ENCODE measurements at regions not wholly inside any gene's neighbourhood (a gene's known extent, or its start where the extent isn't known, plus 50 kb on each side); places are given as distances from the start of the nearest gene placed in this dataset.

DNA sequence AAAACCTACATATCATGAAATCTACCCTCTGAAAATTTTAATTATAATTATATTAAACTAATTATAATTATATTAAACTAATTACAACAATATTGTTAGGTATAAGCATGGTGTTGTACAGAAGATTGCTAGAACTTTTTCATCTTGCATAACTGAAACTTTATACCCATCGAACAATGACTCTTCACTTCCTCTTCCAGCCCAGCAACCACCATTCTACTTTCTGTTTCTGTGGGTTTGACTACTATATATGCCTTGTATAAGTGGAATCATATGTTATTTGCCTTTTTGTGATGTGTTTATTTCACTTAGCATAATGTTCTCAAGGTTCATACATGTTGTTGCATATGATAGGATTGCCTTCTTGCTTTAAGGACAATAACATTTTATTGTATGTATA lies 274.2 kb upstream of the CCNH start:
- DNase-seq (ENCODE audit: low read depth in 1 of 2, low spot score in 1 of 2) (no peak), FAIRE-seq (no peak), ATAC-seq (no peak)
- Histone ChIP-seq H3K4me1 (no peaks in the 10 kb centered on the region), H3K27ac (no peak overlapping the region), H3K4me2 (no peak overlapping the region), H3K9me3 (no peaks in the 10 kb centered on the region), H3K4me3 (no peak overlapping the region)
- ChIA-PET POLR2A (no interaction called here), CTCF (no interaction called here)
- TF ChIP-seq JUNB (IDR thresholded peaks at IDR 0.05) (no peak), ELK1 (IDR thresholded peaks at IDR 0.05; ENCODE audit: low read depth, low read length) (no peak), FOXS1 (CRISPR knock-in tag; IDR thresholded peaks at IDR 0.05) (no peak), CHD2 (IDR thresholded peaks at IDR 0.05; ENCODE audit: low read length, partially characterized antibody) (no peak), MAZ (IDR thresholded peaks at IDR 0.05; ENCODE audit: borderline replicate concordance, low read depth, low read length) (no peak), EHF (CRISPR knock-in tag; IDR thresholded peaks at IDR 0.05) (no peak), GATA3 (IDR thresholded peaks at IDR 0.05; ENCODE audit: borderline replicate concordance) (no peak), BHLHE40 (IDR thresholded peaks at IDR 0.05; ENCODE audit: low read depth, low read length) (no peak), NPAS2 (CRISPR knock-in tag; IDR thresholded peaks at IDR 0.05; ENCODE audit: borderline replicate concordance) (no peak), CEBPB (IDR thresholded peaks at IDR 0.05) (no peak)
- TF ChIP-seq, protein P1, sequence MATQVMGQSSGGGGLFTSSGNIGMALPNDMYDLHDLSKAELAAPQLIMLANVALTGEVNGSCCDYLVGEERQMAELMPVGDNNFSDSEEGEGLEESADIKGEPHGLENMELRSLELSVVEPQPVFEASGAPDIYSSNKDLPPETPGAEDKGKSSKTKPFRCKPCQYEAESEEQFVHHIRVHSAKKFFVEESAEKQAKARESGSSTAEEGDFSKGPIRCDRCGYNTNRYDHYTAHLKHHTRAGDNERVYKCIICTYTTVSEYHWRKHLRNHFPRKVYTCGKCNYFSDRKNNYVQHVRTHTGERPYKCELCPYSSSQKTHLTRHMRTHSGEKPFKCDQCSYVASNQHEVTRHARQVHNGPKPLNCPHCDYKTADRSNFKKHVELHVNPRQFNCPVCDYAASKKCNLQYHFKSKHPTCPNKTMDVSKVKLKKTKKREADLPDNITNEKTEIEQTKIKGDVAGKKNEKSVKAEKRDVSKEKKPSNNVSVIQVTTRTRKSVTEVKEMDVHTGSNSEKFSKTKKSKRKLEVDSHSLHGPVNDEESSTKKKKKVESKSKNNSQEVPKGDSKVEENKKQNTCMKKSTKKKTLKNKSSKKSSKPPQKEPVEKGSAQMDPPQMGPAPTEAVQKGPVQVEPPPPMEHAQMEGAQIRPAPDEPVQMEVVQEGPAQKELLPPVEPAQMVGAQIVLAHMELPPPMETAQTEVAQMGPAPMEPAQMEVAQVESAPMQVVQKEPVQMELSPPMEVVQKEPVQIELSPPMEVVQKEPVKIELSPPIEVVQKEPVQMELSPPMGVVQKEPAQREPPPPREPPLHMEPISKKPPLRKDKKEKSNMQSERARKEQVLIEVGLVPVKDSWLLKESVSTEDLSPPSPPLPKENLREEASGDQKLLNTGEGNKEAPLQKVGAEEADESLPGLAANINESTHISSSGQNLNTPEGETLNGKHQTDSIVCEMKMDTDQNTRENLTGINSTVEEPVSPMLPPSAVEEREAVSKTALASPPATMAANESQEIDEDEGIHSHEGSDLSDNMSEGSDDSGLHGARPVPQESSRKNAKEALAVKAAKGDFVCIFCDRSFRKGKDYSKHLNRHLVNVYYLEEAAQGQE (IDR thresholded peaks at IDR 0.05), result no peak
- 0% methylated on average over 1 of the region's 1 CpG for WGBS (ENCODE audit: missing lambda C conversion rate)

- TF ChIP-seq, protein P2, sequence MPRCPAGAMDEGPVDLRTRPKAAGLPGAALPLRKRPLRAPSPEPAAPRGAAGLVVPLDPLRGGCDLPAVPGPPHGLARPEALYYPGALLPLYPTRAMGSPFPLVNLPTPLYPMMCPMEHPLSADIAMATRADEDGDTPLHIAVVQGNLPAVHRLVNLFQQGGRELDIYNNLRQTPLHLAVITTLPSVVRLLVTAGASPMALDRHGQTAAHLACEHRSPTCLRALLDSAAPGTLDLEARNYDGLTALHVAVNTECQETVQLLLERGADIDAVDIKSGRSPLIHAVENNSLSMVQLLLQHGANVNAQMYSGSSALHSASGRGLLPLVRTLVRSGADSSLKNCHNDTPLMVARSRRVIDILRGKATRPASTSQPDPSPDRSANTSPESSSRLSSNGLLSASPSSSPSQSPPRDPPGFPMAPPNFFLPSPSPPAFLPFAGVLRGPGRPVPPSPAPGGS (IDR thresholded peaks at IDR 0.05), result no peak
- TF ChIP-seq POLR2AphosphoS2 (conservative IDR thresholded peaks at IDR 0.05; ENCODE audit: low read length), result no peak
- TF ChIP-seq NR3C1 (IDR thresholded peaks at IDR 0.05), result no peak
- no peak for TF ChIP-seq CBX8 (IDR thresholded peaks at IDR 0.05)
- no peak for TF ChIP-seq CEBPB (IDR thresholded peaks at IDR 0.05)
- TF ChIP-seq FOXS1 (CRISPR knock-in tag; IDR thresholded peaks at IDR 0.05), result no peak
- TF ChIP-seq JUNB (IDR thresholded peaks at IDR 0.05), result no peak
- no peak for TF ChIP-seq HOXA7 (CRISPR knock-in tag; IDR thresholded peaks at IDR 0.05)
- TF ChIP-seq SREBF2 (IDR thresholded peaks at IDR 0.05), result no peak
- POLR2A ChIA-PET, result no interaction called here
Observed at GRCh38 chr5:87686018-87686417, 273.3 kb upstream of the CCNH start.

DNA sequence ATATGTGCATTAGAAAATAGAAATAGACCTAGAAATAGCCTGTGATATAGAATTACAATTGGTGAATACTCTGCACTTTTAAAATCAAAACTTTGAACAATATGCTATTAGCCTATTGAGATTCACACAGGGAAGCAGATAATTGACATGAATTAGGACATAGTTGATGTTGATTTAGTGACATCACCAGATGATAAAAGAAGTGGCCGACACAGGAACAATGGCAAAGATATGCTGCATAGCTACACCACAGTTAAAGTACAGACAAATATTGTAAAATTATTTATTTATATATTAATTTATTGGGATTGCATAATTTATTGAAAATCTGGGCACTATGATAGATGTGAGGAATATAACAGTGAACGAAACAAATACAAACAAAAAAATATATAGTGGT lies 261.5 kb upstream of the CCNH start:
- FAIRE-seq (no peak), DNase-seq (ENCODE audit: low read depth in 1 of 2, low spot score in 1 of 2) (no peak), ATAC-seq (no peak)
- H3K4me1 ChIP-seq, result no peaks in the 10 kb centered on the region
- TF ChIP-seq HDAC2 (IDR thresholded peaks at IDR 0.05) (no peak), HOXA7 (CRISPR knock-in tag; IDR thresholded peaks at IDR 0.05) (no peak), MAZ (IDR thresholded peaks at IDR 0.05; ENCODE audit: borderline replicate concordance, low read depth, low read length) (no peak), HOXB5 (CRISPR knock-in tag; IDR thresholded peaks at IDR 0.05) (no peak), RCOR1 (IDR thresholded peaks at IDR 0.05; ENCODE audit: low read depth, low read length) (no peak), PBX3 (IDR thresholded peaks at IDR 0.05) (no peak), CEBPB (IDR thresholded peaks at IDR 0.05) (no peak), HES2 (IDR thresholded peaks at IDR 0.05) (no peak), E2F6 (IDR thresholded peaks at IDR 0.05; ENCODE audit: borderline replicate concordance, low read depth) (no peak), SREBF2 (IDR thresholded peaks at IDR 0.05) (no peak)
- TF ChIP-seq, protein P3, sequence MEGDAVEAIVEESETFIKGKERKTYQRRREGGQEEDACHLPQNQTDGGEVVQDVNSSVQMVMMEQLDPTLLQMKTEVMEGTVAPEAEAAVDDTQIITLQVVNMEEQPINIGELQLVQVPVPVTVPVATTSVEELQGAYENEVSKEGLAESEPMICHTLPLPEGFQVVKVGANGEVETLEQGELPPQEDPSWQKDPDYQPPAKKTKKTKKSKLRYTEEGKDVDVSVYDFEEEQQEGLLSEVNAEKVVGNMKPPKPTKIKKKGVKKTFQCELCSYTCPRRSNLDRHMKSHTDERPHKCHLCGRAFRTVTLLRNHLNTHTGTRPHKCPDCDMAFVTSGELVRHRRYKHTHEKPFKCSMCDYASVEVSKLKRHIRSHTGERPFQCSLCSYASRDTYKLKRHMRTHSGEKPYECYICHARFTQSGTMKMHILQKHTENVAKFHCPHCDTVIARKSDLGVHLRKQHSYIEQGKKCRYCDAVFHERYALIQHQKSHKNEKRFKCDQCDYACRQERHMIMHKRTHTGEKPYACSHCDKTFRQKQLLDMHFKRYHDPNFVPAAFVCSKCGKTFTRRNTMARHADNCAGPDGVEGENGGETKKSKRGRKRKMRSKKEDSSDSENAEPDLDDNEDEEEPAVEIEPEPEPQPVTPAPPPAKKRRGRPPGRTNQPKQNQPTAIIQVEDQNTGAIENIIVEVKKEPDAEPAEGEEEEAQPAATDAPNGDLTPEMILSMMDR (IDR thresholded peaks at IDR 0.05), result no peak
- no peak overlapping the region for H3K4me3 ChIP-seq
- WGBS (ENCODE audit: missing lambda C conversion rate), result 2% methylated on average over 2 of the region's 2 CpGs
- ChIA-PET POLR2A (no interaction called here), CTCF (no interaction called here)
- no peak overlapping the region for H3K27ac ChIP-seq
- H3K4me2 ChIP-seq, result no peak overlapping the region
- no peaks in the 10 kb centered on the region for H3K9me3 ChIP-seq

More at GRCh38 chr5:87686018-87686417, 273.3 kb upstream of the CCNH start:
- H3K27ac ChIP-seq, result no peak overlapping the region
- no peak for ATAC-seq
- FAIRE-seq, result no peak
- H3K4me1 ChIP-seq, result no peaks in the 10 kb centered on the region
- H3K4me2 ChIP-seq, result no peak overlapping the region
- DNase-seq (ENCODE audit: low read depth in 1 of 2, low spot score in 1 of 2), result no peak
- H3K4me3 ChIP-seq, result no peak overlapping the region
- no peaks in the 10 kb centered on the region for H3K9me3 ChIP-seq
- CTCF ChIA-PET, result no interaction called here
